ENCODE measurements at regions not wholly inside any gene's neighbourhood (a gene's known extent, or its start where the extent isn't known, plus 50 kb on each side); places are given as distances from the start of the nearest gene placed in this dataset.
"Not testable (repeated sequence)": the region's sequence is repeated elsewhere in the genome, so short reads cannot be mapped to it uniquely, and the experiment has no call there.

- no peak for DNase-seq
Measured at GRCh38 chr9:86600977-86601376, 246.8 kb upstream of the TUT7 start.

- no peak for DNase-seq
Measured at GRCh38 chr9:86600291-86600690, 246.1 kb upstream of the TUT7 start.

- DNase-seq: no peak
Measured at GRCh38 chr9:86599561-86599960, 245.4 kb upstream of the TUT7 start.

GRCh38 chr9:86598411-86599239 lies 244.4 kb upstream of the TUT7 start:
- no peak for DNase-seq

- no peak for DNase-seq
Measured at GRCh38 chr9:86594724-86595123, 240.5 kb upstream of the TUT7 start.

- no peak for DNase-seq
Measured at GRCh38 chr9:86591472-86591871, 237.3 kb upstream of the TUT7 start.

- no peak for DNase-seq
Measured at GRCh38 chr9:86589730-86590129, 235.5 kb upstream of the TUT7 start.

GRCh38 chr9:86589273-86589672 lies 235.1 kb upstream of the TUT7 start:
- DNase-seq: no peak

GRCh38 chr9:86586144-86586494 lies 231.9 kb upstream of the TUT7 start:
- DNase-seq: no peak

GRCh38 chr9:86585422-86586143 lies 231.4 kb upstream of the TUT7 start:
- DNase-seq: no peak

GRCh38 chr9:86580688-86581087 lies 226.5 kb upstream of the TUT7 start:
- DNase-seq: no peak

- no peak for DNase-seq
Measured at GRCh38 chr9:86578722-86579121, 224.5 kb upstream of the TUT7 start.

GRCh38 chr9:86577420-86578333 lies 223.5 kb upstream of the TUT7 start:
- no peak for DNase-seq

GRCh38 chr9:86575825-86576525 lies 221.8 kb upstream of the TUT7 start:
- no peak for DNase-seq

- DNase-seq: no peak
Measured at GRCh38 chr9:86575137-86575536, 220.9 kb upstream of the TUT7 start.

- no peak for DNase-seq
Measured at GRCh38 chr9:86573886-86574285, 219.7 kb upstream of the TUT7 start.

GRCh38 chr9:86572904-86573303 lies 218.7 kb upstream of the TUT7 start:
- DNase-seq: no peak

GRCh38 chr9:86565603-86566002 lies 211.4 kb upstream of the TUT7 start:
- DNase-seq: not testable (repeated sequence)

GRCh38 chr9:86563936-86564335 lies 209.7 kb upstream of the TUT7 start:
- DNase-seq: no peak

- DNase-seq: no peak
Measured at GRCh38 chr9:86563350-86563749, 209.1 kb upstream of the TUT7 start.

- no peak for DNase-seq
Measured at GRCh38 chr9:86562691-86563090, 208.5 kb upstream of the TUT7 start.

GRCh38 chr9:86557918-86558317 lies 203.7 kb upstream of the TUT7 start:
- no peak for DNase-seq
